Right cardiac atrium (tissue), 5 donors: ENCODE measurements at regions not wholly inside any gene's neighbourhood (a gene's known extent, or its start where the extent isn't known, plus 50 kb on each side); places are given as distances from the start of the nearest gene placed in this dataset.
A peak's percentile ranks its signal among the peaks of the same experiment; 100 is the strongest.
"Not testable (repeated sequence)": the region's sequence is repeated elsewhere in the genome, so short reads cannot be mapped to it uniquely, and the experiment has no call there.

Experiments used
- ATAC-seq, 2 donors: fragments of 200-7000 bp; cut with Tn5 transposase; one replicate each; pipeline versions ENCODE4 v1.8.0 to v1.9.1; 2020; ENCODE audit warnings: moderate library complexity in 2 of 2, mild to moderate bottlenecking in 1 of 2
- DNase-seq, 3 donors: peaks; one replicate each; pipeline ENCODE4 v3.0.0-alpha.2; 2020
- H3K27ac ChIP-seq: one replicate; pipeline ENCODE4 v1.5.1; 2013; ENCODE audit warnings: mild to moderate bottlenecking, low read length, control low read depth, moderate library complexity
- H3K27me3 ChIP-seq: one replicate; pipeline ENCODE4 v1.6.1; 2013; ENCODE audit not compliant: control insufficient read depth, insufficient read depth
- H3K4me1 ChIP-seq: one replicate; pipeline ENCODE4 v1.6.1; 2013; ENCODE audit warnings: low read length; ENCODE audit not compliant: control insufficient read depth, insufficient read depth
- H3K4me3 ChIP-seq: one replicate; pipeline ENCODE4 v1.5.1; 2013; ENCODE audit warnings: low read length, control low read depth
- H3K9me3 ChIP-seq: one replicate; pipeline ENCODE4 v1.6.1; 2013; ENCODE audit warnings: low read length; ENCODE audit not compliant: control insufficient read depth
- WGBS: extraction: QIAGEN DNeasy Blood & Tissue Kit; methylation state at CpG from one replicate; pipeline ENCODE4 v1.1.7; 2013; 5-methylcytosine and 5-hydroxymethylcytosine counted together
- intact Hi-C, 4 donors: fragments of 100-400 bp; cut with DNase I; formaldehyde crosslinking; loops; one replicate each; pipeline versions ENCODE4 v1.11.0 to v1.14.0; 2022 to 2023
- donor health status: healthy with polysubstance abuse.
- donor health status: DM: no; HTN: yes; CAD: no.
- donor health status: DM: no; HTN: no; CAD: no.
- donor health status: DM: no; HTN: yes; CAD: no; lungs with severe emphysema.
- donor health status: DM: yes; HTN: yes; CAD: no.

DNA sequence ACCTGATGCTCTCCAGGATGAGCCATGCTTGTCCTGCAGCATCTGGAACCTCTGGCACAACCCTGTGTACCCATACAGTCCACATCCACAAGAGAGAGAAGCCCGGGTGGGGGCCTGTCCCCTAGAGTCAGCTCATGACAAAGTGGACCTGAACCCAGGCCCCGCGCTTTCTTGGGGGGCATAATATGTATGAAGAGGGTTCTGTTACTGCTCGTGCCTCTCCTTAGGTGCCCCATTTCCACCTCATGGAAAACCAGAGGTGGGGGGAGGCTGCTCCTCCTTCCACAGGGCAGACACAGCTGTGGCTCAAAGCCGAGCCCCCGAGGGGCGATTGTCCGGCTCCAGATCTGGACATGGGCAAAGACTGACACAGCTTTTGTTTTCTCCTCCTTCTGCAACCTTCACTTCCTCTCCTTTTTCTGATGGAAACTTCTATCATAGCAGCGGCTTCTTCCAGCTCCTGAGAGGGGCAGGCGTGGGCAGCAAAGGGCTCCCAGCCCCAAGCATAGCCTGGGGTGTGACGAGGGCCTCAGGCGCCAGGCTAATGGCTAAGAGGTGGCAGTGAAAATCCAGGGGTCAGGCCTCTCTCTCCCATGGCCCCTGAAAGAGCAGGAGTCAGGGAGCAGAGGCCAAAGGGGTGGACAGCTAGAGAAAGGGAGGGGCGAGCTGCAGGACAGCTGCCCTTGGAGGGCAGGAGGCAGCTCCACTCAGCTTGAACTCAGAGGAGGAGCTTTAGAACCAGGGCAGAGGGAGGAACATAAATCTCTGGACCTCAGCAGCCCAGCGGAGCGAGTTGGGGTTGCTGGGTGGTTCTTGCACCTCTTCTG, 155.5 kb downstream of the ZFP36L2 start:
- no peaks in the 10 kb centered on the region for H3K27me3 ChIP-seq
- no peak overlapping the region for H3K4me3 ChIP-seq
- WGBS: 76% methylated on average over 15 of the region's 15 CpGs
- no peaks in the 10 kb centered on the region for H3K9me3 ChIP-seq
- intact Hi-C loops: no loop called here
- ATAC-seq: peak; percentile 22 to 38
- H3K27ac ChIP-seq: peak overlapping the region; percentile 59
- H3K4me1 ChIP-seq: peaks cover 34% of the 10 kb centered on the region
- DNase-seq: peak in 2 of 3 donors; percentile 77 to 79

DNA sequence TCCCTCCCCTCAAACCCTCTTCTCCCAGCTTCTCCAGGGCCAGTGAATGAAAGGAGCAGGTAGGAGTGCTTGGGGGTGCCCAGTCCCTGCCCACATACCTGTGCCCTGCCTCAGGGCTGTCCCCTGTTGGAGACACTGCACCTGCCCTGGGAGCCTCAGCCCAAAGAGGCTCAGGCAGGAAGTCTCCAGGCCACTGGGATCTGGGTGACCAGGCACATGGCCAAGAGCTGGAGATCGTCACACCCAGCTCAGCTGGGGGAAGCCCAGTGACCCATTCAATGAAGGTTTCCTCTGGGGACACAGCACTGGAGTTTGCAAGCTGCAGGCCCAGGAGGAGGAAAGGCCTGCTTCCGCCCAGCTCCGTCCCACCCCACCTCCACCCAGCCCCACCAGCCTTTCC, 156.4 kb downstream of the ZFP36L2 start:
- 40% methylated on average over 3 of the region's 3 CpGs for WGBS
- intact Hi-C loops: no loop called here

DNA sequence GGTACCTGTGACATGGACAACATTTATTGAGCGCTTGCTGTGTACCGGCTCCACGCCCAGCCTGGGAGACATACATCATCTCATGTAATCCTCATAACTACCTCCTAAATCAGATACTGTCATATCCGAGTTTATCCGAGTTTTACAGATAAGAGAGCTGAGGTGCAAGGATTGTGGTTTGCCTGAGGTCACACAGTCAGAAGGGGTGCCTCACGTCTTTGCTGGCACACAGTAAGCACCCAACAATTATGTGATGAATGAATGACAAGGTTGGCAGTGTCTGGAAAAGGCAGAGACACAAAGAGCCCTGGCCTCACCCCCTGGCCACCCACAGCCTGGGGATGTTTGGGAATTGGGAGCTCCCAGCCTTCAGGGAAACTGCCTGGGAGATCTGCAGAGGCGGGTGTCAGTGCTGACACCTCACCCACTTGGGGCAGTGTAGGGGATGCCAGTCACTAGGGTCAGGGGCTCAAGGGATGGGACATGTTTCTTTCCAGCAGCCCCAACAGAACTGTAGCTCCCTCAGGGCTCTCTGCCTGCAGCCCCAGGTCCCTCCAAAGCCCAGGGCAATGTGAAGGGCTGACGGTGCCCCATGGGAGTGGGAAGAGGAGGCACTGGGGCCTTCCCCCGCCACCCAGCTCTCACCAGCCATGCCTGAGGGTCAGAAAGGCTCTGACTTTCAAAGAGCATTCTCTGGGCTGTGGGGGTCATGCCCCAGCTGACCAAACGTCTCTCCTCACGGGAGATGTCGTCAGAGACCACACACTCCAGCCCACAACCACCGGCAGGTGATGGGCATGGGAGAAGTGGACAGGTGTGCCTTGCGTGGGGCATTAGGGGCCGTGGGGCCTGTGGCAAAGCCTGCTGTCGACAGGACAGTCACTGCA, 157.5 kb downstream of the ZFP36L2 start:
- Histone ChIP-seq H3K9me3 (no peaks in the 10 kb centered on the region), H3K4me3 (no peak overlapping the region), H3K27me3 (no peaks in the 10 kb centered on the region), H3K4me1 (peaks cover 20% of the 10 kb centered on the region), H3K27ac (no peak overlapping the region)
- DNase-seq (peak in 1 of 3 donors; percentile 50), ATAC-seq (no peak)
- intact Hi-C loops: no loop called here
- 86% methylated on average over 16 of the region's 16 CpGs for WGBS

More for the DNA sequence above, 156.4 kb downstream of the ZFP36L2 start:
- Histone ChIP-seq H3K27ac (peak overlapping the region; percentile 5), H3K4me3 (no peak overlapping the region), H3K9me3 (no peaks in the 10 kb centered on the region), H3K4me1 (peaks cover 31% of the 10 kb centered on the region), H3K27me3 (no peaks in the 10 kb centered on the region)
- peak in 1 of 2 donors; percentile 51 for ATAC-seq
- DNase-seq: peak; percentile 70 to 88 (median 82)

DNA sequence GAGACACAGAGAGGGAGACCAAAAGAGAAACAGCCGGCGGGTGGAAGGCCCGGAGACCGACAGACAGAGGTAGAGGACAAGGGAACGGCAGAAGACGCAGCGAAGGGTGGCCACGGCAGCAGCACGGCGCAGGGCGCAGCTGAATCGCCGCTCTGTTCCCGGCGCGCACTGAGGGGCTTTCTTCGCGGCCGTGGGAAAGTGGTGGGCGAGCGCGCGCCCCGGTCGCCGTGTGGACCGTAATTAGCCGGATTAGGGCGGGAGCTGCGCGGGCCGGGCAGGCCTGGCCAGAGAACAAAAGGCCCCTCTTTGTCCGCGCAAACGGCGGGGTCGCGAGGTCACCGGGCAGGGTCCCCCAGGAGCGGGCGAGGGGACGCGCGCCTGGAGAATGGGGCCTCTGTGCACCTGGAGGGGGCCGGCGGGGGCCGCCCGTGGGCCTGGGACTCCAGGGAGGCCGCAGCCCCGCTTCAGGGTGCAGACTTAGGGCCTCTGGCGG, 158.3 kb downstream of the ZFP36L2 start:
- Histone ChIP-seq H3K27ac (no peak overlapping the region), H3K4me1 (peaks cover 17% of the 10 kb centered on the region), H3K27me3 (no peaks in the 10 kb centered on the region), H3K4me3 (no peak overlapping the region), H3K9me3 (no peaks in the 10 kb centered on the region)
- 68% methylated on average over 51 of the region's 51 CpGs for WGBS
- peak in 2 of 3 donors; percentile 55 to 70 for DNase-seq
- no peak for ATAC-seq
- intact Hi-C loops: no loop called here

DNA sequence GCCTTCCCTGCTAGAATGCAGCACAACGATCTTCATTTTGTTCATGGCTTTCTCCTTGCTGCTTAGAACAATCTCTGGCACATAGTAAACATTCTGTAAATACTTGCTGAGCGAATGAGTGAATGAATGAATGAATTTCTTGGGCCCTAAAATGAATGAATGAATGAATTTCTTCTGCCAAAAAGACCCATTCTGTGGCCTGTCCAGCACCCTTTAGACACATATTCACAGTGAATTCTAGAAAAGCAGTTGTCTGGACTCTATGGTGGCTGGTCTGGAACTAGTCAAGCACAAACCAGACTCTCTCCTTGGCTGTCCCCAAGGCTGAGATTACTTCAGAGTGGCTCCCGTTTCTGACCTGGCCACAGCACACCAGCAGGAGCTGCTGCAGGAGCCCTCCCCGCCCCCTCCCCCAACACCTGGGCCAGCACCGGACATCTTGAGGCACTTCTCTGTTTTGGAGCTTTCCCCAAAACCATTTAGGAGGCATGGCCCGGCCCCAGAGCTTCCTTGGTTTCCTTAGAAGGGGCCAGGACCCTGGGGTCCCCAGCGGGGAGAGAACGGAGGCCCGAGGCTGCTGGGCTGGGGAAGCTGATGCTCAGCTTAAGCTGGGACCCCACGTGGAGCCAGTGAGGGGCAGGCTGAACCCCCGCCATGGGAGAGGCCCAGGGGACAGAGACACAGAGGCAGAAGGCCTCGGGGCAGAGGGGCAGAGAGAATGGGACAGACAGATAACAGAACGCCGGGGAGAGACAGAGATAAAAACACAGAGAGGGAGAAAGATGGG, 159.0 kb downstream of the ZFP36L2 start:
- Histone ChIP-seq H3K4me1 (peaks cover 17% of the 10 kb centered on the region), H3K4me3 (no peak overlapping the region)

DNA sequence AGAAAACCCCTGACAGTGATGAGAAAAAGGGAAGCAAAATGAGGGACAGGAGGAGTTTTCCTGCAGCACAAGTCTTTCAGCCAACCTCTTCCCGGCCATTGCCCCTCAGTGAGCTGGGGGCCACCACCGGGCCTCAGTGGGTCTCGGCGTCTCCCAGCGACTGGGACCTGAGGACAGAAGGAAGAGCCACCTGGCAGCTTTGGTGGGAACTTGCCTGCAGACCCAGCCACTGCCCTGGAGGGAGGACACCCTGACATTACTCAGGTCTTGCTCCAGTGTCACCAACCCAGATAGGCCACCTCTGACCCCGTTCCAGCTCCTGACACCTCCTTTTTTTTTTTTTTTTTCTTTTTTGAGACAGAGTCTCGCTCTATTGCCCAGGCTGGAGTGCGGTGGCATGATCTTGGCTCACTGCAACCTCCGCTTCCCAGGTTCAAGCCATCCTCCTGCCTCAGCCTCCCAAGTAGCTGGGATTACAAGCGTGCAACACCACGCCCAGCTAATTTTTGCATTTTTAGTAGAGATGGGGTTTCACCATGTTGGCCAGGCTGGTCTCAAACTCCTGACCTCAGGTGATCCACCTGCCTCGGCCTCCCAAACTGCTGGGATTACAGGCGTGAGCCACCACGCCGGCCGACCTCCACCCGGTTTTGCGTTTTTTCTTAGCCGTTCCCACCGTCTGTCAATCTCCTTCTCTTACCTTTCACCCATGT, 159.7 kb downstream of the ZFP36L2 start:
- ATAC-seq, H3K27me3 ChIP-seq, intact Hi-C loops, H3K9me3 ChIP-seq, H3K27ac ChIP-seq, H3K4me3 ChIP-seq: not testable (repeated sequence)
- H3K4me1 ChIP-seq: peaks cover 13% of the 10 kb centered on the region
- DNase-seq: peak in 1 of 3 donors; percentile 25
- 96% methylated on average over 20 of the region's 20 CpGs for WGBS

More for the DNA sequence above, 159.0 kb downstream of the ZFP36L2 start:
- H3K27me3 ChIP-seq: no peaks in the 10 kb centered on the region
- DNase-seq (peak in 2 of 3 donors; percentile 48 to 62), ATAC-seq (no peak)
- no peaks in the 10 kb centered on the region for H3K9me3 ChIP-seq
- WGBS: 71% methylated on average over 14 of the region's 14 CpGs
- intact Hi-C loops: no loop called here
- no peak overlapping the region for H3K27ac ChIP-seq

DNA sequence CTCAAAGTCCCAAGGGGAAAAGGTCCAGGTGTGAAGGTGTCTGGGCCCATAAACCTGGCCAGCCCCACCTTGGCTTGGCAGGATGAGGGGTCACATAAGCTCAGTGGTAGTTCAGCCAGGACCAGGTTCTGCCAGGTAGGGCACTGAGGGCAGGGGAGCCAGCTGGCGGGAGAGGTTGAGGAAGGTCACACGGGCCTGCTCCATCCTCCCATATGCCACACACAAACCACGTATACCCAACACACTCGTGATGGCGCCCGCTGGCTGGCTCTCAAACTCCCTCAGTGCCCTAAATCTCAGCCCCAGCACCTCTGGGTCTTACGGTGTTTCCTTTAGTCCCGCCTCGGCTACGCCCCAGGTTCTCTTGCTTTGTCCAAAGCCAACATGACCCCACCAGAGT, 160.5 kb downstream of the ZFP36L2 start:
- no peak for ATAC-seq

DNA sequence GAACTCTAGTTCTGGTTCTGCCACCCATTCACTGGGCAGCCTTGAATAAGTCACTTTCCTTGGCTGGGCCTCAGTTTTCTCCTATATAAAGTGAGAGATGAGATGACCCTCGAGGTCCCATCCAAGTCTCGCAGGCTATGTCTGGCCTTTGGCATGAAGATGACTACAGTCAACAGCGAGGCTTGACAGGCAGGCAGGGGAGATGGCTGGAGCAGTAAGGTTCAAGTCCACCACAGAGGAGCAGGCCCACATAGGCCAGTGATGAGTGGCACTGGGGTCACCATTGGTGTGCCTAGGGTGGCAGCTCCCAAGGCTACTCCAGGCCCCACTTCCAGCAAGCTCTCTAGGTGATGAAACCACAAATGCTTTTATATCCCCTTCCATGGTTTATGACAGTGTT, 161.4 kb downstream of the ZFP36L2 start:
- intact Hi-C loops: no loop called here
- Histone ChIP-seq H3K4me3 (no peak overlapping the region), H3K27me3 (no peaks in the 10 kb centered on the region), H3K4me1 (peaks cover 3% of the 10 kb centered on the region), H3K9me3 (no peaks in the 10 kb centered on the region), H3K27ac (no peak overlapping the region)
- DNase-seq: no peak
- WGBS: 95% methylated on average over 3 of the region's 3 CpGs
- no peak for ATAC-seq

More for the DNA sequence above, 160.5 kb downstream of the ZFP36L2 start:
- H3K27me3 ChIP-seq: no peaks in the 10 kb centered on the region
- DNase-seq: peak in 2 of 3 donors; percentile 30 to 33
- H3K4me3 ChIP-seq: no peak overlapping the region
- intact Hi-C loops: no loop called here
- no peak overlapping the region for H3K27ac ChIP-seq
- 93% methylated on average over 10 of the region's 10 CpGs for WGBS
- H3K4me1 ChIP-seq: peaks cover 9% of the 10 kb centered on the region
- H3K9me3 ChIP-seq: no peaks in the 10 kb centered on the region

DNA sequence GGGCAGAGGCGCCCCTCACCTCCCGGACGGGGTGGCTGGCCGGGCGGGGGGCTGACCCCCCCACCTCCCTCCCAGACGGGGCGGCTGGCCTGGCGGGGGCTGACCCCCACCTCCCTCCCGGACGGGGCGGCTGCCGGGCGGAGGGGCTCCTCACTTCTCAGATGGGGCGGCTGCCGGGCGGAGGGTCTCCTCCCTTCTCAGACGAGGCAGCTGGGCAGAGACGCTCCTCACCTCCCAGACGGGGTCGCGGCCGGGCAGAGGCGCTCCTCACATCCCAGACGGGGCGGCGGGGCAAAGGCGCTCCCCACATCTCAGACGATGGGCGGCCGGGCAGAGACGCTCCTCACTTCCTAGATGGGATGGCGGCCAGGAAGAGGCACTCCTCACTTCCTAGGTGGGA, 163.3 kb downstream of the ZFP36L2 start:
- H3K9me3 ChIP-seq, H3K4me1 ChIP-seq, H3K27me3 ChIP-seq, H3K4me3 ChIP-seq, H3K27ac ChIP-seq, intact Hi-C loops, ATAC-seq: not testable (repeated sequence)
- 94% methylated on average over 19 of the region's 32 CpGs for WGBS
- DNase-seq: peak in 1 of 3 donors; percentile 33

DNA sequence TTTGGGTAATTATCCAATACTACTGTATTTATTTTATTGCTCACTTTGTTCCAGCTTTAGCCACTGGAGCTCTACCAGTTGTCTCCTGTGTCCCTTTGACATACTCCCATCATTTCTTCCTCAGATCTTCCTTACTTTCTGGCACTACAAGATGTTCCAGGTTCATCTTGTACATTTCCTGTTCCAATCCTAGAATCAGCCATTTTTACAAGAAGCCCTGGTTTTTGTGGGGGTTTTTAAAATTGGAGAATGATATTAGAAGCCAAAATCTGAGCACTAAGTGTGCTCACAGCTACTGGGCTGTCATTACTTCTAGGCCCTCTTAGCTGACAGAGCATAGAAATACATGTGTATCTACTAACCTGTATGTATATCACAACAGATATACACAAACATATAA, 164.3 kb downstream of the ZFP36L2 start:
- intact Hi-C loops: no loop called here
- no peak for DNase-seq
- Histone ChIP-seq H3K27ac (no peak overlapping the region), H3K4me3 (no peak overlapping the region), H3K27me3 (no peaks in the 10 kb centered on the region), H3K9me3 (no peaks in the 10 kb centered on the region), H3K4me1 (peaks cover 5% of the 10 kb centered on the region)
- no peak for ATAC-seq
